Hepatocyte (in vitro differentiated cells): ENCODE measurements at regions not wholly inside any gene's neighbourhood (a gene's known extent, or its start where the extent isn't known, plus 50 kb on each side); places are given as distances from the start of the nearest gene placed in this dataset.

Experiments
- EZH2 ChIP-seq: fragments of 200-600 bp; sonication (generic); IDR thresholded peaks from 2 replicates; pipeline ENCODE4 v1.6.1; 2016; ENCODE audit warnings: antibody characterized with exemption, mild to moderate bottlenecking, borderline replicate concordance
- TF ChIP-seq, protein P1 (sequence below): fragments of 200-600 bp; sonication (generic); IDR thresholded peaks from 2 replicates; pipeline ENCODE4 v1.5.1; 2016; ENCODE audit warnings: antibody characterized with exemption, mild to moderate bottlenecking; ENCODE audit not compliant: poor library complexity

DNA sequence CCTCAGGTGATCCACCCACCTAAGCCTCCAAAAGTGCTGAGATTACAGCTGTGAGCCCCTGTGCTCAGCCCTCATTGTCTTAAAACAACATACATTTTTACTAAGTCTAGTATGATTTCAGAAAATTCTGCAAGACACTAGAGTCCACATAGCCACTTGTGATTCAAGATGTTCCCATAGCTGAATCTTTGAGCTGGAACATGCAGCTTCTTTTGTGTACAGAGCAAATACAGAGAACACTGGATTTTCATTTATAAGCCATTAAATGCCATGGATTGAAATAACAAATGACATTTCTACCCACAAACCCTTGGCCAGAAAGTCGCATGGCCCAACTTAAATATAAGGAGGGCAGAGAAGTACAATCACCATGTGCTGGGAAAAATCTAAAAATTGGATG is 1489.2 kb upstream of the GBE1 start:
- TF ChIP-seq, protein P1, sequence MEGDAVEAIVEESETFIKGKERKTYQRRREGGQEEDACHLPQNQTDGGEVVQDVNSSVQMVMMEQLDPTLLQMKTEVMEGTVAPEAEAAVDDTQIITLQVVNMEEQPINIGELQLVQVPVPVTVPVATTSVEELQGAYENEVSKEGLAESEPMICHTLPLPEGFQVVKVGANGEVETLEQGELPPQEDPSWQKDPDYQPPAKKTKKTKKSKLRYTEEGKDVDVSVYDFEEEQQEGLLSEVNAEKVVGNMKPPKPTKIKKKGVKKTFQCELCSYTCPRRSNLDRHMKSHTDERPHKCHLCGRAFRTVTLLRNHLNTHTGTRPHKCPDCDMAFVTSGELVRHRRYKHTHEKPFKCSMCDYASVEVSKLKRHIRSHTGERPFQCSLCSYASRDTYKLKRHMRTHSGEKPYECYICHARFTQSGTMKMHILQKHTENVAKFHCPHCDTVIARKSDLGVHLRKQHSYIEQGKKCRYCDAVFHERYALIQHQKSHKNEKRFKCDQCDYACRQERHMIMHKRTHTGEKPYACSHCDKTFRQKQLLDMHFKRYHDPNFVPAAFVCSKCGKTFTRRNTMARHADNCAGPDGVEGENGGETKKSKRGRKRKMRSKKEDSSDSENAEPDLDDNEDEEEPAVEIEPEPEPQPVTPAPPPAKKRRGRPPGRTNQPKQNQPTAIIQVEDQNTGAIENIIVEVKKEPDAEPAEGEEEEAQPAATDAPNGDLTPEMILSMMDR = no peak
- TF ChIP-seq EZH2 = no peak
